Upper lobe of right lung (tissue), 1 donor: ENCODE measurements at regions not wholly inside any gene's neighbourhood (a gene's known extent, or its start where the extent isn't known, plus 50 kb on each side); places are given as distances from the start of the nearest gene placed in this dataset.
"Not testable (repeated sequence)": the region's sequence is repeated elsewhere in the genome, so short reads cannot be mapped to it uniquely, and the experiment has no call there.

Experiments
- ATAC-seq: fragments of 200-7000 bp; cut with Tn5 transposase; one replicate; pipeline ENCODE4 v1.9.1; 2020; ENCODE audit warnings: mild to moderate bottlenecking, moderate library complexity
- DNase-seq: peaks from one replicate; pipeline ENCODE4 v3.0.0-alpha.2; 2020
- H3K27ac ChIP-seq: fragments of 200-600 bp; one replicate; pipeline ENCODE4 v1.8.0; 2022
- H3K27me3 ChIP-seq: fragments of 200-600 bp; one replicate; pipeline ENCODE4 v1.8.0; 2022; ENCODE audit warnings: mild to moderate bottlenecking
- H3K36me3 ChIP-seq: fragments of 200-600 bp; one replicate; pipeline ENCODE4 v1.8.0; 2022
- H3K4me1 ChIP-seq: fragments of 200-600 bp; one replicate; pipeline ENCODE4 v1.8.0; 2022
- H3K4me3 ChIP-seq: fragments of 200-600 bp; one replicate; pipeline ENCODE4 v1.8.0; 2022; ENCODE audit warnings: mild to moderate bottlenecking
- H3K9me3 ChIP-seq: fragments of 200-600 bp; one replicate; pipeline ENCODE4 v1.8.0; 2022
- intact Hi-C: fragments of 100-400 bp; cut with DNase I; formaldehyde crosslinking; loops from one replicate; pipeline ENCODE4 v1.11.0; 2022
- TF ChIP-seq, protein P1 (sequence below): fragments of 200-600 bp; IDR thresholded peaks from one replicate; pipeline ENCODE4 v1.8.0; 2022; ENCODE audit warnings: antibody characterized with exemption
- donor health status: DM: no; HTN: yes; CAD: no; lungs with severe emphysema.

DNA sequence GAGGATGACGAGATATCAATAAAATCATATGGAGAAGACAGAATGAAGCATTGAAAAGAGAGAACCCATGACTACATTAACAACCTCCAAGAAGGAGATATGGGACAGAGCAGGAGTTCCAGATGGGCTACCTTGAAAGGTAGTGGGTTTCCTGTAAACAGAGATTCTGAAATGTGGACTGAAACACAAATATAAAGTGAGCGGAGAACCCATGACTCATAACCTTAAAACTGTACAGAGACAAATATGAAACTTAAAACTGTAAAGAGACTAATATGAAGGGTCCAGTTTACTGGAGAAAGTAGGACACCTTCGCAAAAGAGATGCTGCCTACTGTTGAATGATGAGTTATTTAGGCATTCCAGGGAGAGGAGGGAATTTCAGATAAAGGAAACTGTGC lies 383.7 kb downstream of the CAAP1 start:
- TF ChIP-seq, protein P1, sequence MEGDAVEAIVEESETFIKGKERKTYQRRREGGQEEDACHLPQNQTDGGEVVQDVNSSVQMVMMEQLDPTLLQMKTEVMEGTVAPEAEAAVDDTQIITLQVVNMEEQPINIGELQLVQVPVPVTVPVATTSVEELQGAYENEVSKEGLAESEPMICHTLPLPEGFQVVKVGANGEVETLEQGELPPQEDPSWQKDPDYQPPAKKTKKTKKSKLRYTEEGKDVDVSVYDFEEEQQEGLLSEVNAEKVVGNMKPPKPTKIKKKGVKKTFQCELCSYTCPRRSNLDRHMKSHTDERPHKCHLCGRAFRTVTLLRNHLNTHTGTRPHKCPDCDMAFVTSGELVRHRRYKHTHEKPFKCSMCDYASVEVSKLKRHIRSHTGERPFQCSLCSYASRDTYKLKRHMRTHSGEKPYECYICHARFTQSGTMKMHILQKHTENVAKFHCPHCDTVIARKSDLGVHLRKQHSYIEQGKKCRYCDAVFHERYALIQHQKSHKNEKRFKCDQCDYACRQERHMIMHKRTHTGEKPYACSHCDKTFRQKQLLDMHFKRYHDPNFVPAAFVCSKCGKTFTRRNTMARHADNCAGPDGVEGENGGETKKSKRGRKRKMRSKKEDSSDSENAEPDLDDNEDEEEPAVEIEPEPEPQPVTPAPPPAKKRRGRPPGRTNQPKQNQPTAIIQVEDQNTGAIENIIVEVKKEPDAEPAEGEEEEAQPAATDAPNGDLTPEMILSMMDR = no peak
- no peak for DNase-seq
- no peaks in the 10 kb centered on the region for H3K4me1 ChIP-seq
- no peaks in the 10 kb centered on the region for H3K9me3 ChIP-seq
- no peaks in the 10 kb centered on the region for H3K36me3 ChIP-seq
- no peak overlapping the region for H3K4me3 ChIP-seq
- H3K27ac ChIP-seq = no peak overlapping the region
- ATAC-seq = no peak
- no peaks in the 10 kb centered on the region for H3K27me3 ChIP-seq
- intact Hi-C loops = no loop called here

DNA sequence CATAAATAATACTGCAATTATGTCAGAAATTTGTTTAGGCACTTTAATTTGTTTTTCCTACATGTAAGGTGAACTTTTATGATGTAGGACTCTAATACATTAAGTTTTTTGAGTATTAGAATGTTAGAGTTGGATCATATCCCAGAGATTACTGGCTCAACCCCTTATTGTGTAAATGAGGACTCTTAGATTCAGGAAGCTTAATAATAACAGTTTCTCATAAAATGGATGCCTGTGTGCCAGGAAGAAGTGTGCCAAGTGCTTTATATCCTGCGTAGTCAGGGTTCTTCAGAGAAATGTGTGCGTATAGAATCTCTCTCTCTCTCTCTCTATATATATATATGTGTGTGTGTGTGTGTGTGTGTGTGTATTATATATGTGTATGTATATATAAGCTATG lies 388.5 kb downstream of the CAAP1 start:
- TF ChIP-seq, protein P1 = no peak

DNA sequence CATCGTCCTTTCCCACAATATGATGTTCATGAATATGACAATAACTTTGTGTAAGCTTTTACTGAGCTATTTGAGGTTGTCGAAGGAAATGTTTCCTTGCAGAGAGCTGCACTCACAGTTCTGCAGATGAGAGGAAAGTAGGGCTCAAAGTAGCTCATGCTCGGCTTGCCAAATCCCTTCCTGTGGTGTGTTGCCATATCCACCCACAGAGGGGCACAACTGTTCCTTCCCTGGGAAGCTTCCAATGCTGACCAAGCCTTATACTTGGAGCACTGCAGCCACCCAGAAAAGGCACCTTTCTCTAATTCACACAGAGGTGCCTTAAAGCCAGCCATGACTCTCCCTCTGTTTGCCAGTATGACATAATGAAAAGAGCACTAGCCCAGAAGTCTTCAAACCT lies 390.3 kb downstream of the CAAP1 start:
- Histone ChIP-seq H3K36me3 (no peaks in the 10 kb centered on the region), H3K27me3 (no peaks in the 10 kb centered on the region), H3K4me1 (no peaks in the 10 kb centered on the region), H3K27ac (no peak overlapping the region), H3K4me3 (no peak overlapping the region), H3K9me3 (no peaks in the 10 kb centered on the region)
- ATAC-seq = peak; percentile 38
- intact Hi-C loops = no loop called here
- TF ChIP-seq, protein P1 = no peak
- no peak for DNase-seq

More for the DNA sequence above, 388.5 kb downstream of the CAAP1 start:
- no peaks in the 10 kb centered on the region for H3K27me3 ChIP-seq
- H3K36me3 ChIP-seq = no peaks in the 10 kb centered on the region
- H3K4me3 ChIP-seq = no peak overlapping the region
- H3K9me3 ChIP-seq = no peaks in the 10 kb centered on the region
- intact Hi-C loops = no loop called here
- ATAC-seq (no peak), DNase-seq (no peak)
- H3K4me1 ChIP-seq = no peaks in the 10 kb centered on the region
- no peak overlapping the region for H3K27ac ChIP-seq

DNA sequence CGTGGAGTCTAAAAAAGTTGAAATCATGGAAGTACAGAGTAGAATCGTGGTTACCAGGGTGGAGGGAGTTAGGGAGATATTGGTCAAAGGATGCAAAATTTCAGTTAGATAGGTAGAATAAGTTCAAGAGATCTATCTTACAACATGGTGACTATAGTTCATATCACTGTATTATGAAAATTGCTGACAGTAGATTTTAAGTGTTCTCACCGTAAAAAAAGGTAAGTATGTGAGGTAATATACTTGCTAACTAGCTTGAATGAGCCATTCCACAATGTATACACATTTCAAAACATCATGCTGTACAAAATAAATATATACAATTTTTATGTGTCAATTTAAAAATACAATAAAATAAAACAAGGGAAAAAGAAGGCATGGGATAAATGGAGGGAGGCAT lies 392.1 kb downstream of the CAAP1 start:
- Histone ChIP-seq H3K9me3 (no peaks in the 10 kb centered on the region), H3K4me3 (no peak overlapping the region), H3K36me3 (no peaks in the 10 kb centered on the region), H3K4me1 (no peaks in the 10 kb centered on the region), H3K27ac (no peak overlapping the region), H3K27me3 (no peaks in the 10 kb centered on the region)
- no peak for ATAC-seq
- TF ChIP-seq, protein P1 = no peak
- intact Hi-C loops = no loop called here
- no peak for DNase-seq

DNA sequence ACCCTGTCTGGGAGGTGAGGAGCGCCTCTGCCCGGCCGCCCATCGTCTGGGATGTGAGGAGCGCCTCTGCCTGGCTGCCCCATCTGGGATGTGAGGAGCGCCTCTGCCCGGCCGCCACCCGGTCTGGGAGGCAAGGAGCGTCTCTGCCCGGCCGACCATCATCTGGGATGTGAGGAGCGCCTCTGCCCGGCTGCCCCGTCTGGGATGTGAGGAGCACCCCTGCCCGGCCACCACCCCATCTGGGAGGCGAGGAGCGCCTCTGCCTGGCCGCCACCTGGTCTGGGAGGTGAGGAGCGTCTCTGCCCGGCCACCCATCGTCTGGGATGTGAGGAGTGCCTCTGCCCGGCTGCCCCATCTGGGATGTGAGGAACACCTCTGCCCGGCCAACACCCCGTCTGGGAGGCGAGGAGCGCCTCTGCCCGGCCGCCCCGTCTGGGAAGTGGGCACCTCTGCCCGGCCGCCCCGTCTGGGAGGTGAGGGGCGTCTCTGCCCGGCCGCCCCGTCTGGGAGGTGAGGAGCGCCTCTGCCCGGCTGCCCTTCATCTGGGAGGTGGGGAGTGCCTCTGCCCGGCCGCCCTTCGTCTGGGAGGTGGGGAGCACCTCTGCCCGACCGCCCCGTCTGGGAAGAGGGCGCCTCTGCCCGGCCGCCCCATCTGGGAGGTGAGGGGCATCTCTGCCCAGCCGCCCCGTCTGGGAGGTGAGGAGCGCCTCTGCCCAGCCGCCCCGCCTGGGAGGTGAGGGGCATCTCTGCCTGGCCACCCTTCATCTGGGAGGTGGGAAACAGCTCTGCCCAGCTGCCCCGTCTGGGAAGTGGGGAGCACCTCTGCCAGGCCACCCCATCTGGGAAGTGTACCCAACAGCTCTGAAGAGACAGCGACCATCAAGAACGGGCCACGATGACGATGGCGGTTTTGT lies 399.7 kb downstream of the CAAP1 start:
- not testable (repeated sequence) for H3K27me3 ChIP-seq, DNase-seq
- intact Hi-C loops = loop anchor here (10.0 kb wide), 1 partner anchor 58 kb away; no protein-coding TSS in a partner anchor

DNA sequence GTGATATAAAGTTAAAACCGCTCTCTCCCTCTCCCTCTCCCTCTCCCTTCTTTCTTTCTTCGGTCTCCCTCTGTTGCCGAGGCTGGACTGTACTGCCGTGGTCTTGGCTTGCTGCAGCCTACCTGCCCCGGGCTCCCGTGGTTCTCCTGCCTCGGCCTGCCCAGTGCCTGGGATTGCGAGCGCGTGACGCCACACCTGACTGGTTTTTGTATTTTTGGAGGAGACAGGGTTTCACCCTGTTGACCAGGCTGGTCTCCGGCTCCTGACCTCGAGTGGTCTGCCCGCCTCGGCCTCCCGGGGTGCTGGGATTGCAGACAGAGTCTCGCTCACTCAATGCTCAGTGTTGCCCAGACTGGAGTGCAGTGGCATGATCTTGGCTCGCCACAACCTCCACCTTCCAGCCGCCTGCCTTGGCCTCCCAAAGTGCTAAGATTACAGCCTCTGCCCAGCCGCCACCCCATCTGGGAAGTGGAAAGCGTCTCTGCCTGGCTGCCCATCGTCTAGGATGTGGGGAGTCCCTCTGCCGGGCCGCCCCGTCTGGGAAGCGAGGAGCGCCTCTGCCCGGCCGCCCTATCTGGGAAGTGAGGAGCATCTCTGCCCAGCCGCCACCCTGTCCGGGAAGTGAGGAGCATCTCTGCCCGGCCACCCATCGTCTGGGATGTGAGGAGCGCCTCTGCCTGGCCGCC lies 400.5 kb downstream of the CAAP1 start:
- H3K4me3 ChIP-seq, H3K4me1 ChIP-seq, ATAC-seq, DNase-seq, H3K27me3 ChIP-seq, H3K9me3 ChIP-seq, H3K27ac ChIP-seq, H3K36me3 ChIP-seq: not testable (repeated sequence)
- intact Hi-C loops = loop anchor here (10.0 kb wide), 1 partner anchor 57 kb away; no protein-coding TSS in a partner anchor

More for the DNA sequence above, 399.7 kb downstream of the CAAP1 start:
- H3K27ac ChIP-seq, H3K4me1 ChIP-seq, H3K9me3 ChIP-seq, H3K4me3 ChIP-seq, H3K36me3 ChIP-seq, ATAC-seq: not testable (repeated sequence)
